T-helper 2 cell treated with Interferon-gamma antibody and Interleukin-4, amounts not matched to agents 5 μg/mL and 100 μg/mL, for 36 hours (primary cell): ENCODE measurements at regions not wholly inside any gene's neighbourhood (a gene's known extent, or its start where the extent isn't known, plus 50 kb on each side); places are given as distances from the start of the nearest gene placed in this dataset.

Source experiments
- DNase-seq: peaks from one replicate; pipeline ENCODE4 v3.0.0; 2021; ENCODE audit warnings: low spot score
- H3K27ac Mint-ChIP-seq: one replicate; pipeline ENCODE4 v1.8.0; 2021; ENCODE audit warnings: mild to moderate bottlenecking, mixed read lengths
- H3K27me3 Mint-ChIP-seq: one replicate; pipeline ENCODE4 v1.8.0; 2021; ENCODE audit warnings: low read depth, mixed read lengths
- H3K36me3 Mint-ChIP-seq: one replicate; pipeline ENCODE4 v1.8.0; 2021; ENCODE audit warnings: low read depth, mixed read lengths
- H3K4me1 Mint-ChIP-seq: one replicate; pipeline ENCODE4 v1.8.0; 2021; ENCODE audit warnings: low read depth, mixed read lengths
- H3K4me3 Mint-ChIP-seq: one replicate; pipeline ENCODE4 v1.8.0; 2022; ENCODE audit warnings: mild to moderate bottlenecking, moderate library complexity, mixed read lengths
- H3K9me3 Mint-ChIP-seq: one replicate; pipeline ENCODE4 v1.8.0; 2021; ENCODE audit warnings: mixed read lengths

DNA sequence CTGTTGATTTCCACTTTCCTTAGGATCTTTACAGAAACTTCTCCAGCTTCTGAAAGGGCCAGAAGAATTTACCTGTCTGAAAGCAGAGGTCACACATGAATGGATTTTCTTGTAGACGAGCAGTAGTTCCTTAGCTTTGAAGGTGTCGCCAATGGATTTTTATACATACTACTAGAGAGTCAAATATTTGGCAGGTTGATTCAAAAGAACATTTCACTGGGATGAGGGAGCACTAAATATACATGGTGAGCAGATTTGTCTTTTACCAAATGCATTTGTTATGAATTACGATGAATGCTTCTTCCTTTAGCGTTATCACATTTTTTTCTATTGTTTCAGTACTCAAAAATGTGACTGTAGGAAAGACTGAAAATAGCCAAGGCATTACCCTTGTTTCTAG, 162.3 kb downstream of the PAX1 start:
- no peaks in the 10 kb centered on the region for H3K4me1 Mint-ChIP-seq
- H3K4me3 Mint-ChIP-seq, result no peak overlapping the region
- no peak overlapping the region for H3K27ac Mint-ChIP-seq
- DNase-seq, result no peak
- H3K27me3 Mint-ChIP-seq, result no peaks in the 10 kb centered on the region
- H3K9me3 Mint-ChIP-seq, result peaks cover 22% of the 10 kb centered on the region
- H3K36me3 Mint-ChIP-seq, result no peaks in the 10 kb centered on the region

DNA sequence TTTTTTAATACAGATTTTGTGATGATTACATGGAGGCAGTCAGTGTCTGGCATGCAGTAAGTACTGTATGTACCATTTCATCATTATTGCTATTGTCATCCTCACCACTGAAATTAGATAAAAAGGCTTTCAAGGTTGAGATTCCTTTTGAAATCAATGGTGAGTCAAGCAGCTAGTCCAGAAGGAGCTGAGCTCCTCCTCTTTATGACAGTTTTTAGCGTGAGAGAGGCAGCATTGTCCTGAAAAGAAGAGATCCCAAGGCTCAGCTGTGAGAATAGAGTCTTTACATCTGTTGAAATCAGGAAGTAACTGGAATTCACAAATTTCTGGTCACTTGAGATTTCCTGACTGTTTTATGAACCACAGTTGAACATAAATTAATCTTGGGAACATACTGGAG, 161.9 kb downstream of the PAX1 start:
- Mint-ChIP-seq H3K4me1 (no peaks in the 10 kb centered on the region), H3K9me3 (peaks cover 22% of the 10 kb centered on the region), H3K4me3 (no peak overlapping the region), H3K27ac (no peak overlapping the region), H3K27me3 (no peaks in the 10 kb centered on the region), H3K36me3 (no peaks in the 10 kb centered on the region)
- no peak for DNase-seq

DNA sequence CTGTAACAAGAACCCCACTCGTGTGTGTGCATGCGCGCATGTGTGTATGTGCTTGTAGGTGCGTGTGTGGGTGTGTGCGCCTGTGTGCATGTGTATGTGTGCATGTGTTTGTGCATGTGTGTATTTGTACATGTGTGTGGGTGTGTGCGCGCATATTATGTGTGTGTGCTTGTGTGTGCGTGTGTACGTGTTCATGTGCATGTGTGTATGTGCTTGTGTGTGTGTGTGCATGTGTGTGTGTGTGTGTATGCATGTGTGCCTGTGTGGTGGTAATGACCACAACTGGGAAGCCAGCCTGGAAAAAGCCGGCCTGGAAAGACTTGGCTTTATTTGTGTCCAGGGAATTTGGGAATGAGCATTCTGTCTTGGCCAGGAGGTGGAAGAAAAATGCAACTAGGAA, 157.5 kb downstream of the PAX1 start:
- Mint-ChIP-seq H3K9me3 (peaks cover 44% of the 10 kb centered on the region), H3K4me3 (no peak overlapping the region), H3K36me3 (no peaks in the 10 kb centered on the region), H3K27me3 (no peaks in the 10 kb centered on the region), H3K4me1 (no peaks in the 10 kb centered on the region), H3K27ac (no peak overlapping the region)
- DNase-seq, result no peak

DNA sequence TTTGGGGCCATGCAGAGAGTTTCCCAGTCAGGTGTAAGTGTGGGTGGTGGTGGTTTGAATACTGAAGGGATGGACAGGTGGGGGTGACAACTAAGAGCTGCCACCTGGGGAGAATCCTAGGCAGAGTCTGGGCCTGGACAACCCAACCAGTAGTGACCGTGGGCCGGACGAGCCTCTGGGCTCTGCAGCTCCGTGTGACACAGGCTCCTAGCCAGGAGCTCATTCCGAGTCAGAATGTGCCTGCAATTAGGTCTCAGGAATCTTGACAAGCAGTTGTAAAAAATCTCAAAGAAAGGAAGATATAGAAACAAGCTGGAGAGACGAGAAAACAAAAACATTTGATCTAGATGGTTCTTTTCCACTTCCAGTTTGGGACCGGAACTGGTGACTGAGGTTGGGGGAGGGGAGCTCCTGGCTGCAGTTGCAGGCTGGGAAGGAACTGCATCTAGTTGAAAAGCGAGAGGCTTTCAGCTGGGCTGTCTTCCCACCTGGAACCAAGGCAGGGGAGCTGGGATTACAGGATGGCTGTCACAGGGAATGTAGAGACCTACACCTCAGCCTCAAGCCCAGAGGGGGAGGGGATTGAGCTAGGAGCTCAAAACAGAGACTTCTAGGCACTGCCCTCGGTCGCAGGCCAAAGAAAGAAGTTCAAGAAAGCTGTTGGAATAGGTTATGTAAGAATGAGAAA, 156.9 kb downstream of the PAX1 start:
- no peak overlapping the region for H3K27ac Mint-ChIP-seq
- H3K4me1 Mint-ChIP-seq, result no peaks in the 10 kb centered on the region
- peaks cover 48% of the 10 kb centered on the region for H3K9me3 Mint-ChIP-seq
- no peaks in the 10 kb centered on the region for H3K27me3 Mint-ChIP-seq
- no peak overlapping the region for H3K4me3 Mint-ChIP-seq
- DNase-seq, result no peak
- H3K36me3 Mint-ChIP-seq, result no peaks in the 10 kb centered on the region

DNA sequence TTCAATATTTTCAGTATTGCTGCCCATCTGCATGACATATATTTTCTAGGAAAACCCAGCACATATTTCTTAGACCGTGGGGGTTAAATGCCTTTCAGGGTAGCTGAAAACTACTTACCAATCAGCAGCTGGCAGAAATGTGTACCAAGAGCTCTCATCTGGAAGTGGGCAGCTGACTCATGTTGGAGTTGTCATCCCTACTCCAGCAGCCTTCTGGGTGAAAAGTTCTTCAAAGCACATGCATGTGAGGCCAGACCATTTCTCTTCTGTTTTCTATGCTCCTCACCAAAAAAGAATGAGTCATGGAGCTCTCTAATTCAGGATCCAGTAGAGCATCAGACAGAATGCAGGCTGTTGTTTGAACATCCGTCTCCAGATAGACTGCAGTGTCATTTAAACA, 135.5 kb downstream of the PAX1 start:
- H3K27ac Mint-ChIP-seq, result no peak overlapping the region
- DNase-seq, result no peak
- H3K4me1 Mint-ChIP-seq, result no peaks in the 10 kb centered on the region
- H3K27me3 Mint-ChIP-seq, result no peaks in the 10 kb centered on the region
- H3K4me3 Mint-ChIP-seq, result no peak overlapping the region
- H3K9me3 Mint-ChIP-seq, result peaks cover 13% of the 10 kb centered on the region
- no peaks in the 10 kb centered on the region for H3K36me3 Mint-ChIP-seq

DNA sequence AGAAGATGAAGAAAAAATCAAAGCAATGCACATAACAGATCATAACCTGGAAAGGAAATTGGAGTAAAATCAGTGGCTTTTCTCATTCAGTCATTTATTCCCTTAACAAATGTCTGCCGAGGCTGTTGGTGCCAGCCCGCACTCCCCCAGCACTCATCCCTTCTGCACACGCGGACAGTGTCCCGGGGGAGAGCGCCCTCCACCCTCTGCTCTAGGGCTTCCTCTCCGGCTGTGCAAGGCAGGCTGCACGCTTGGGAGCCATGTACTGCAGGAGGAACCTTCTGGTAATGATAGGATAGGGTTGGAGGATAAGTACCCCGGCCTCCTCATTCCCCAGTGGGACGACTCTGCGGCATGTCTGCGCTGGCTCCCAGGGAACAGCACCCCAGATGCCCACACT, 134.5 kb downstream of the PAX1 start:
- Mint-ChIP-seq H3K27ac (no peak overlapping the region), H3K4me1 (no peaks in the 10 kb centered on the region), H3K4me3 (no peak overlapping the region), H3K36me3 (no peaks in the 10 kb centered on the region), H3K27me3 (no peaks in the 10 kb centered on the region), H3K9me3 (peaks cover 8% of the 10 kb centered on the region)
- DNase-seq, result no peak

DNA sequence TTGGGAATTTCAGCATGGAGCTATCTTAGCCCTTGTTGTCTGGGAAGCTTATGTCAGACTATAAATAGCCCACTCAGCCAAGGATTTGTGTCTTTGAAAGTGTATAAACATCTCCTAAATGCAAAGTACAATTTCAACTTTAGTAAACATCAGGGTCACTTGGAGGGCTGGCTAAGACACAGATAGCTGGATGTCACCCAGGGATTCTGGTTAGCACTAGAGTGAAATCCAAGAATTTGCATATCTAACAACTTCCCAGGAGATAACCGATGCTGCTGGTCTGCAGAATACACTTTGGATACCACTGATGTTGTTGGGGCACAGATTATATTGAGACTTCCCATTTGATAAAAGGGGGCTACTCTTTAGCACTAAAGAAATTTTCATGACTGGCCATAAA, 130.9 kb downstream of the PAX1 start:
- no peak for DNase-seq
- Mint-ChIP-seq H3K36me3 (no peaks in the 10 kb centered on the region), H3K9me3 (no peaks in the 10 kb centered on the region), H3K27ac (no peak overlapping the region), H3K27me3 (no peaks in the 10 kb centered on the region), H3K4me3 (no peak overlapping the region), H3K4me1 (no peaks in the 10 kb centered on the region)

DNA sequence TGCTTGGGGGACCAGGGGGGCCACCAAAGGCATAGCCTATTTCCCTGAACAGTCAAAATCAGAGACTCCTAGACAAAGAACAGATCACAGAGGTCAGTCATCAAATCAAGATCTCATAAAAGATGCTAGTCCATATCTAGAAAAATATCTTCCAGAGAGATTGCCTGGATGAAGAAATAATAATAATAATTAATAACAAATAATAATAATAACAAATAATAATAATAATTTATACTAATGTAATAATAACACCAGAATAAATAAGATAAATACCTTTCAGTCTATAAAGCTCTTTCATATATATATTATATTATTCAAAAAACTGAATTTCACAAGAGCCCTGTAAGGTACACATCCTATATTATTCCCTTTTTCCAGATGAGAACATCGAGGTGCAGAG, 129.6 kb downstream of the PAX1 start:
- no peaks in the 10 kb centered on the region for H3K36me3 Mint-ChIP-seq
- DNase-seq, result no peak
- no peaks in the 10 kb centered on the region for H3K9me3 Mint-ChIP-seq
- H3K4me1 Mint-ChIP-seq, result no peaks in the 10 kb centered on the region
- H3K27me3 Mint-ChIP-seq, result no peaks in the 10 kb centered on the region
- no peak overlapping the region for H3K27ac Mint-ChIP-seq
- H3K4me3 Mint-ChIP-seq, result no peak overlapping the region

DNA sequence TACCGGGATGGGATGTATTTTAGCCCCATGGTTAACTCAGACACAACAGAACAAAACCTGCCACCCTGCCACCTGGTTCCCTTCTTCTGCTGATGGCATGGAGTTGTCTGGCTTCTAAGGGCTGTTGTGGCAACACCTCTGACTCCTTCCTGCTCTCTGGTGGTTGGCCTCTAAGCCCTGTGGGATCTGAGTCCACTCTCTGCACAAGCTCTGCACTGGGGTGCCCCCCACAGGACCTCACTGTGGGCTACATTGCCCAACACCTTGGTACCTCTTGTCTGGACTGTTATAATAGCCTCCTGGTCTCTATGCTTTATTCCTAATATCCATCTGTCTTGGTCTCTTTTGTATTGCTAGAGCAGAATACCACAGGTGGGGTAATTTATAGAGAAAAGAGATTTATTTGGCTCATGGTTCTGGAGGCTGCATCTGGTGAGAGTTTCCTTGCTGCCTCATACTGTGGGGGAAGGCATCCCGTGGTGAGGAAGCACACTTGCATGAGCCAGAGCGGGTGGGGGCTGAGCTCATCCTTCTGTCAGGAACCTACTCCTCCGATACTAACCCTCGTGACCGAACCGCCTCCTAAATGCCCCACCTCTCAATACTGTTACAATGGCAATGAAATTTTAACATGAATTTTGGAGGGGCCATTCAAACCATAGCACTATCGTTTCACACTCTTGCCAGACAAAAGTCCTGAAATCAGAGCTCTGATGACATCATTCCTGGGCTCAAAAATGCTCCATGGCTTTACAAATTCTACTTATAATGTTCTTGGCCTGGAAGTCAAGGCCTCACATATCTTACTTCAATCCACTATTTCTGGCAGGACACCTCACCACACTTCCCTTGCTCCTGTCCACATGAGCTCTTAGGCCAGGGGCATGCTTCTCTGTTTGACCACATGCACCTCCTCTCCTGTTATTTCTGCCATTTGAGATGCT, 127.2 kb downstream of the PAX1 start:
- DNase-seq, result no peak
- H3K4me3 Mint-ChIP-seq, result no peak overlapping the region
- H3K9me3 Mint-ChIP-seq, result no peaks in the 10 kb centered on the region
- no peak overlapping the region for H3K27ac Mint-ChIP-seq
- no peaks in the 10 kb centered on the region for H3K36me3 Mint-ChIP-seq
- no peaks in the 10 kb centered on the region for H3K4me1 Mint-ChIP-seq
- no peaks in the 10 kb centered on the region for H3K27me3 Mint-ChIP-seq

DNA sequence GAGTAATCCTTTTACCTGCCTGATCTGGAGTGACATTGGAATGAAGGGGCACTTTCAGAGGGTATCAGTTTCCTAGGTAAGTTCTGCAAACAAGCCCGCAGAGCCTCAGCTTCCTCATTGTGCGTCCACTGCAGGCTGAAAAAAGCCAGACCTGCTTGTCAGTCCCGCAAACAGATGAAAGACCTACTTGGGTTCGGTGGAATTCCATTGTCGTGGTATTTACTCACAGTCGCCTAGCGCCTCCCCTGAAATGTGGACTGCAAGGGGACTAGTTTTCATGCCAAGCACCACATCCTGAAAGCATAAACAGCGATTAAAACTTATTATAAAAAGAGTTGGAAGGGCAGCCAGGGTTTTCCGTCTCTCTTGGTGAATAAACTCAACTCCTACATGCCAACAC, 121.5 kb downstream of the PAX1 start:
- Mint-ChIP-seq H3K27me3 (no peaks in the 10 kb centered on the region), H3K27ac (no peak overlapping the region), H3K36me3 (no peaks in the 10 kb centered on the region), H3K4me3 (no peak overlapping the region), H3K4me1 (no peaks in the 10 kb centered on the region), H3K9me3 (no peaks in the 10 kb centered on the region)
- DNase-seq, result no peak

DNA sequence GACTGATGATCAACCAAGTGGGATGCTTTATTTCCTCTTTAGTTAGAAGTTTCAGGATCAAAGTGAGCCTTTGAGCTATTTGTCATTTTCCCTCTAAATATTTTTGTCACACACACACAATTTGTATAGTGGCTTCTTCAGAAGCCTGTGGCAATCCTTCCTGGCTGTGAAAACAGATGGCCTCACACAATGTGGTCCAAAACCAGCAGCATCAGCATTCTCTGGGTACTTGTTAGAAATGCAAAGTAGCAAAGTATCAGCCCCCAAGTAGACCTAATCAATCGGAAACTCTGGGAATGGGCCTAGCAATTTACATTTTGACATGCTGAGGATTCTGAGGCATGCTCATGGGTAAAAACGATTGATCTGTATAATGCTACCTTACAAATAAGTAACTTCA, 115.9 kb downstream of the PAX1 start:
- Mint-ChIP-seq H3K36me3 (no peaks in the 10 kb centered on the region), H3K27ac (no peak overlapping the region), H3K27me3 (no peaks in the 10 kb centered on the region), H3K9me3 (peaks cover 3% of the 10 kb centered on the region), H3K4me1 (no peaks in the 10 kb centered on the region), H3K4me3 (no peak overlapping the region)
- no peak for DNase-seq

DNA sequence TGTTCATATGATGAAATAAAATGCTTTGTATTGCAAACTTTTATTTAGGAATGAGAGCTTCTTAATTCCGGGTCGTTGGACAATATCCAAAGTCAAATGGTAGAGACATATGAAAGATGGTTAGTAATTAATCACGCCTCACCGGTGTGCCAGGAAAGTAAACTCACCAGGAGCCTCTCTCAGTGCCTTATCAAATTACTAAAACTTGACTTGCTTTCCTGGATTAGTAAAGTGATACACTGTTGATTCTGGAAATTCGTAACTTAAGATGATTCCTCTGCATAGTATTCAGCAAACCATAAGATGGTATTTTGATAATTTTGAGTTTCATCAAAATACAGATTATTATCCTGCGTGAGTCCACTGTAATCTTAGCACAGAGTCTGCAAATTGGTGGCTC, 115.2 kb downstream of the PAX1 start:
- H3K4me3 Mint-ChIP-seq, result no peak overlapping the region
- no peak for DNase-seq
- H3K27me3 Mint-ChIP-seq, result no peaks in the 10 kb centered on the region
- peaks cover 3% of the 10 kb centered on the region for H3K9me3 Mint-ChIP-seq
- no peak overlapping the region for H3K27ac Mint-ChIP-seq
- no peaks in the 10 kb centered on the region for H3K4me1 Mint-ChIP-seq
- no peaks in the 10 kb centered on the region for H3K36me3 Mint-ChIP-seq

DNA sequence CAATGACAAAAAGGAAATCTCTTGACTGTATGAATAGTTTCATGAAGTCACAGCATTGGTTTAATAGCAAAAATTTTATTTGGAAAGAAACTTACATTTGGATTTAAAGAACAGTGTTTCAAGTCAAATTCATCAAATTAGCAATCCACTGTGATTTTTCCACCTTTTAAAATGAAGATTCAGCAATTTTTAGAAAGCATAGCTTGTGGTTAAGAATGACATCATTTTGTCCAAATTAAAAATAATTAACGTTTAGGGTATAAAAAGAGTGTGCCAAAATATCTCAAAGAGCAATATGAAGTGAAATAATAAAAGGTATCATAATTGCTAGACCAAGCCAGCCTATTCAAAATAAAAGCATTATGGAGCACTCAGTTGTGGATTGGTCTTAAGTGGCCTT, 114.6 kb downstream of the PAX1 start:
- no peaks in the 10 kb centered on the region for H3K4me1 Mint-ChIP-seq
- no peak overlapping the region for H3K4me3 Mint-ChIP-seq
- DNase-seq, result no peak
- no peaks in the 10 kb centered on the region for H3K36me3 Mint-ChIP-seq
- no peaks in the 10 kb centered on the region for H3K27me3 Mint-ChIP-seq
- no peak overlapping the region for H3K27ac Mint-ChIP-seq
- peaks cover 3% of the 10 kb centered on the region for H3K9me3 Mint-ChIP-seq

DNA sequence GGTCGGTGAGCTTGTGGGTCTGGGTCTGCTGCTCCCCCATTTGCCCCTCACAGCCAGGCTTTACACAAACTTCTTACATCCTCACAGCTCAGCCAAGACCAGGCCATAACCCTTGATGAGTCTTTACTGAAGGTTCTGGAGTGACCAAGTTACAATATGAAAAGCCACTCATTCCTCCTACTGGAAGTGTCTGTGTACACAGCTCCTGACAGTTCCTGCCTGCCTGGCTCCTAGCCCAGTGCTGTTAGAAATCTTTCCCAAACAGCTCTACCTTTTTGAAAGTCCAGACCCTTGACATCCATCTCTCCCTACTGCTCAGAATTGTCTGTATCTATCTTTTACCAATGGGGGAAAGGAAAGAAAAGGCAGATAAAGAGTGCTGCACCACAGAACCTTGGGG, 106.9 kb downstream of the PAX1 start:
- H3K27ac Mint-ChIP-seq, result no peak overlapping the region
- no peak for DNase-seq
- H3K4me1 Mint-ChIP-seq, result no peaks in the 10 kb centered on the region
- H3K4me3 Mint-ChIP-seq, result no peak overlapping the region
- H3K36me3 Mint-ChIP-seq, result no peaks in the 10 kb centered on the region
- no peaks in the 10 kb centered on the region for H3K27me3 Mint-ChIP-seq
- H3K9me3 Mint-ChIP-seq, result no peaks in the 10 kb centered on the region
